Vagina (tissue), 2 donors: ENCODE measurements at regions not wholly inside any gene's neighbourhood (a gene's known extent, or its start where the extent isn't known, plus 50 kb on each side); places are given as distances from the start of the nearest gene placed in this dataset.

Experiments used
- DNase-seq, 2 donors: peaks; one replicate each; pipeline ENCODE4 v3.0.0-alpha.2; 2017; ENCODE audit errors: extremely low spot score in 2 of 2
- H3K27ac ChIP-seq: fragments of 200-600 bp; sonication (generic); one replicate; pipeline ENCODE4 v1.5.1; 2019
- H3K27me3 ChIP-seq: fragments of 200-600 bp; sonication (generic); one replicate; pipeline ENCODE4 v1.5.1; 2019
- H3K36me3 ChIP-seq, 2 donors: fragments of 200-600 bp; sonication (generic); one replicate each; pipeline ENCODE4 v1.5.1; 2017 to 2019
- H3K4me1 ChIP-seq: fragments of 200-600 bp; sonication (generic); one replicate; pipeline ENCODE4 v1.5.1; 2019
- H3K4me3 ChIP-seq, 2 donors: fragments of 200-600 bp; sonication (generic); 1 replicate in 1 of 2; 2 replicates in 1 of 2; pipeline ENCODE4 v1.5.1; 2016 to 2019
- H3K9me3 ChIP-seq: fragments of 200-600 bp; sonication (generic); one replicate; pipeline ENCODE4 v1.5.1; 2019
- CTCF ChIP-seq, 3 experiments: fragments of 450-650 bp in 2 of 3; fragments of 200-600 bp in 1 of 3; sonication (generic) in 1 of 3; IDR thresholded peaks; one replicate each; pipeline ENCODE4 v1.5.1; 2017 to 2019; ENCODE audit warnings: antibody characterized with exemption in 3 of 3, mild to moderate bottlenecking in 2 of 3, moderate library complexity in 2 of 3
- POLR2A ChIP-seq, 2 donors: fragments of 450-650 bp; IDR thresholded peaks; one replicate each; pipeline ENCODE4 v1.6.1; 2017; ENCODE audit warnings: antibody characterized with exemption in 2 of 2, mild to moderate bottlenecking in 2 of 2, moderate library complexity in 2 of 2
- POLR2AphosphoS5 ChIP-seq, 2 donors: sonication (generic); formaldehyde crosslinking; IDR thresholded peaks; one replicate each; pipeline ENCODE4 v1.9.0; 2017; ENCODE audit warnings: antibody characterized with exemption in 2 of 2, mild to moderate bottlenecking in 2 of 2, low read depth in 1 of 2; ENCODE audit not compliant: insufficient read depth in 1 of 2
- intact Hi-C: fragments of 100-400 bp; cut with DNase I; formaldehyde crosslinking; loops from one replicate; pipeline ENCODE4 v1.15.1; 2023

- Histone ChIP-seq H3K4me3 (no peak overlapping the region), H3K27ac (no peak overlapping the region), H3K9me3 (no peaks in the 10 kb centered on the region), H3K4me1 (no peaks in the 10 kb centered on the region), H3K27me3 (no peaks in the 10 kb centered on the region), H3K36me3 (no peaks in the 10 kb centered on the region)
- DNase-seq: no peak
- intact Hi-C loops: no loop called here
- TF ChIP-seq POLR2AphosphoS5 (IDR thresholded peaks at IDR 0.05; ENCODE audit: insufficient read depth in 1 of 2, low read depth in 1 of 2) (no peak), CTCF (IDR thresholded peaks at IDR 0.05) (no peak), POLR2A (IDR thresholded peaks at IDR 0.05) (no peak)
Observed at GRCh38 chr11:80822308-80822707, 1381.5 kb upstream of the TENM4 start.

GRCh38 chr11:80819271-80819670 lies 1378.4 kb upstream of the TENM4 start:
- no peak for DNase-seq
- intact Hi-C loops: no loop called here
- Histone ChIP-seq H3K27ac (no peak overlapping the region), H3K9me3 (no peaks in the 10 kb centered on the region), H3K4me3 (no peak overlapping the region), H3K27me3 (no peaks in the 10 kb centered on the region), H3K36me3 (no peaks in the 10 kb centered on the region), H3K4me1 (no peaks in the 10 kb centered on the region)
- TF ChIP-seq POLR2A (IDR thresholded peaks at IDR 0.05): no peak
- TF ChIP-seq POLR2AphosphoS5 (IDR thresholded peaks at IDR 0.05; ENCODE audit: insufficient read depth in 1 of 2, low read depth in 1 of 2): no peak
- TF ChIP-seq CTCF (IDR thresholded peaks at IDR 0.05): no peak

- intact Hi-C loops: no loop called here
- Histone ChIP-seq H3K36me3 (no peaks in the 10 kb centered on the region), H3K27me3 (no peaks in the 10 kb centered on the region), H3K4me1 (no peaks in the 10 kb centered on the region), H3K9me3 (no peaks in the 10 kb centered on the region), H3K27ac (no peak overlapping the region), H3K4me3 (no peak overlapping the region)
- DNase-seq: no peak
- no peak for TF ChIP-seq POLR2AphosphoS5 (IDR thresholded peaks at IDR 0.05; ENCODE audit: insufficient read depth in 1 of 2, low read depth in 1 of 2)
- no peak for TF ChIP-seq CTCF (IDR thresholded peaks at IDR 0.05)
- TF ChIP-seq POLR2A (IDR thresholded peaks at IDR 0.05): no peak
Observed at GRCh38 chr11:80816966-80817365, 1376.1 kb upstream of the TENM4 start.

- Histone ChIP-seq H3K27me3 (no peaks in the 10 kb centered on the region), H3K27ac (no peak overlapping the region), H3K9me3 (no peaks in the 10 kb centered on the region), H3K36me3 (no peaks in the 10 kb centered on the region), H3K4me1 (no peaks in the 10 kb centered on the region), H3K4me3 (no peak overlapping the region)
- no peak for DNase-seq
- intact Hi-C loops: no loop called here
- TF ChIP-seq POLR2A (IDR thresholded peaks at IDR 0.05) (no peak), CTCF (IDR thresholded peaks at IDR 0.05) (no peak), POLR2AphosphoS5 (IDR thresholded peaks at IDR 0.05; ENCODE audit: insufficient read depth in 1 of 2, low read depth in 1 of 2) (no peak)
Observed at GRCh38 chr11:80816454-80816847, 1375.6 kb upstream of the TENM4 start.

- intact Hi-C loops: no loop called here
- H3K4me1 ChIP-seq: no peaks in the 10 kb centered on the region
- TF ChIP-seq CTCF (IDR thresholded peaks at IDR 0.05): no peak
- TF ChIP-seq POLR2A (IDR thresholded peaks at IDR 0.05): no peak
- no peak for TF ChIP-seq POLR2AphosphoS5 (IDR thresholded peaks at IDR 0.05; ENCODE audit: insufficient read depth in 1 of 2, low read depth in 1 of 2)
- H3K36me3 ChIP-seq: no peaks in the 10 kb centered on the region
- H3K27ac ChIP-seq: no peak overlapping the region
- H3K27me3 ChIP-seq: no peaks in the 10 kb centered on the region
- DNase-seq: no peak
- no peak overlapping the region for H3K4me3 ChIP-seq
- H3K9me3 ChIP-seq: no peaks in the 10 kb centered on the region
Observed at GRCh38 chr11:80815752-80816453, 1375.1 kb upstream of the TENM4 start.
